HEK293T (cell line): ENCODE measurements at regions not wholly inside any gene's neighbourhood (a gene's known extent, or its start where the extent isn't known, plus 50 kb on each side); places are given as distances from the start of the nearest gene placed in this dataset.

Source experiments
- BHLHE40 ChIP-seq: fragments of 450-650 bp; IDR thresholded peaks from 2 replicates; pipeline ENCODE4 v1.6.1; 2016; ENCODE audit warnings: mild to moderate bottlenecking, moderate library complexity, borderline replicate concordance
- FOXA1 ChIP-seq: fragments of 450-650 bp; IDR thresholded peaks from 2 replicates; pipeline ENCODE4 v1.6.1; 2016; ENCODE audit warnings: mild to moderate bottlenecking
- LEF1 ChIP-seq: fragments of 450-650 bp; IDR thresholded peaks from 2 replicates; pipeline ENCODE4 v1.6.1; 2017; ENCODE audit warnings: mild to moderate bottlenecking, borderline replicate concordance
- SP1 ChIP-seq: fragments of 450-650 bp; IDR thresholded peaks from 2 replicates; pipeline ENCODE4 v1.6.1; 2017
- TARDBP ChIP-seq: fragments of 450-650 bp; IDR thresholded peaks from 2 replicates; pipeline ENCODE4 v1.6.1; 2016
- TF ChIP-seq, protein P1 (sequence below): fragments of 450-650 bp; IDR thresholded peaks from 2 replicates; pipeline ENCODE4 v1.6.1; 2016

DNA sequence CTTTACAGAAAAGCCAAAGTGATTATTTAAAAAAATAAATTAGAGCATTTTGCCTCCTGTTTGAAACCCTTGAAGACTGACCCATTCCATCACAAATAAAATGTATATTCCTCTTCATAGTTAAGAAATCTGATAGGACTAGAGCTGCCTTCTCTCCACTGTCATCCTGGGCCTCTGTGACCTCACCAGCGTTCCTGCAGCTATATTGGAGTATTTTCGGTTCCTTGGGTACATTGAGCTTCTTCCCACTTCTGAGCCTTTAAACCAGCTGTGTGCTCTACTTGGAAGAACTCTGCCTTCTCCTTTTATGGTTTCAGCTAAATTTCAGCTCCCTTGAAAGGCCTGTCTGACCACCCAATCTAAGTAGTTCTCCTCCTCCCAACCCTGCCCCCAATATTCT, 99.1 kb upstream of the ABCA1 start:
- TF ChIP-seq FOXA1 (no peak), TARDBP (no peak), SP1 (no peak), BHLHE40 (no peak), LEF1 (no peak)
- TF ChIP-seq, protein P1, sequence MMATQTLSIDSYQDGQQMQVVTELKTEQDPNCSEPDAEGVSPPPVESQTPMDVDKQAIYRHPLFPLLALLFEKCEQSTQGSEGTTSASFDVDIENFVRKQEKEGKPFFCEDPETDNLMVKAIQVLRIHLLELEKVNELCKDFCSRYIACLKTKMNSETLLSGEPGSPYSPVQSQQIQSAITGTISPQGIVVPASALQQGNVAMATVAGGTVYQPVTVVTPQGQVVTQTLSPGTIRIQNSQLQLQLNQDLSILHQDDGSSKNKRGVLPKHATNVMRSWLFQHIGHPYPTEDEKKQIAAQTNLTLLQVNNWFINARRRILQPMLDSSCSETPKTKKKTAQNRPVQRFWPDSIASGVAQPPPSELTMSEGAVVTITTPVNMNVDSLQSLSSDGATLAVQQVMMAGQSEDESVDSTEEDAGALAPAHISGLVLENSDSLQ, result no peak
